ENCODE measurements at regions not wholly inside any gene's neighbourhood (a gene's known extent, or its start where the extent isn't known, plus 50 kb on each side); places are given as distances from the start of the nearest gene placed in this dataset.
"Not testable (repeated sequence)": the region's sequence is repeated elsewhere in the genome, so short reads cannot be mapped to it uniquely, and the experiment has no call there.

- not testable (repeated sequence) for DNase-seq (ENCODE audit: low read depth); H3K36me3 ChIP-seq (ENCODE audit: control insufficient read depth, insufficient read depth, low read length); H3K27me3 ChIP-seq (ENCODE audit: control insufficient read depth, insufficient read depth, low read length); H3K4me3 ChIP-seq (ENCODE audit: low read depth, low read length); FAIRE-seq
These were observed 61.7 kb downstream of the DMRTA1 start for GRCh38 chr9:22508354-22508753.

- DNase-seq (ENCODE audit: low read depth) (no peak), FAIRE-seq (no peak)
- TF ChIP-seq CTCF (IDR thresholded peaks at IDR 0.05; ENCODE audit: insufficient read depth, low read length, severe bottlenecking): no peak
- Histone ChIP-seq H3K36me3 (ENCODE audit: control insufficient read depth, insufficient read depth, low read length) (no peaks in the 10 kb centered on the region), H3K4me3 (ENCODE audit: low read depth, low read length) (no peak overlapping the region), H3K27me3 (ENCODE audit: control insufficient read depth, insufficient read depth, low read length) (no peaks in the 10 kb centered on the region)
These were observed 62.2 kb downstream of the DMRTA1 start for GRCh38 chr9:22508790-22509189.

GRCh38 chr9:22512495-22512894, 65.9 kb downstream of the DMRTA1 start:
- no peaks in the 10 kb centered on the region for H3K36me3 ChIP-seq (ENCODE audit: control insufficient read depth, insufficient read depth, low read length)
- no peak overlapping the region for H3K4me3 ChIP-seq (ENCODE audit: low read depth, low read length)
- DNase-seq (ENCODE audit: low read depth) (no peak), FAIRE-seq (no peak)
- no peak for TF ChIP-seq CTCF (IDR thresholded peaks at IDR 0.05; ENCODE audit: insufficient read depth, low read length, severe bottlenecking)
- no peaks in the 10 kb centered on the region for H3K27me3 ChIP-seq (ENCODE audit: control insufficient read depth, insufficient read depth, low read length)

- FAIRE-seq (peak; percentile 18), DNase-seq (ENCODE audit: low read depth) (peak; percentile 70)
- H3K4me3 ChIP-seq (ENCODE audit: low read depth, low read length): no peak overlapping the region
- TF ChIP-seq CTCF (IDR thresholded peaks at IDR 0.05; ENCODE audit: insufficient read depth, low read length, severe bottlenecking): no peak
- H3K27me3 ChIP-seq (ENCODE audit: control insufficient read depth, insufficient read depth, low read length): no peaks in the 10 kb centered on the region
- no peaks in the 10 kb centered on the region for H3K36me3 ChIP-seq (ENCODE audit: control insufficient read depth, insufficient read depth, low read length)
These were observed 68.2 kb downstream of the DMRTA1 start for GRCh38 chr9:22514871-22515270.

- H3K36me3 ChIP-seq (ENCODE audit: control insufficient read depth, insufficient read depth, low read length): no peaks in the 10 kb centered on the region
- DNase-seq (ENCODE audit: low read depth) (no peak), FAIRE-seq (no peak)
- H3K27me3 ChIP-seq (ENCODE audit: control insufficient read depth, insufficient read depth, low read length): no peaks in the 10 kb centered on the region
- TF ChIP-seq CTCF (IDR thresholded peaks at IDR 0.05; ENCODE audit: insufficient read depth, low read length, severe bottlenecking): no peak
- H3K4me3 ChIP-seq (ENCODE audit: low read depth, low read length): no peak overlapping the region
These were observed 75.6 kb downstream of the DMRTA1 start for GRCh38 chr9:22522206-22522740.

GRCh38 chr9:22528485-22528884, 81.9 kb downstream of the DMRTA1 start:
- no peaks in the 10 kb centered on the region for H3K27me3 ChIP-seq (ENCODE audit: control insufficient read depth, insufficient read depth, low read length)
- H3K36me3 ChIP-seq (ENCODE audit: control insufficient read depth, insufficient read depth, low read length): no peaks in the 10 kb centered on the region
- no peak for TF ChIP-seq CTCF (IDR thresholded peaks at IDR 0.05; ENCODE audit: insufficient read depth, low read length, severe bottlenecking)
- DNase-seq (ENCODE audit: low read depth) (no peak), FAIRE-seq (no peak)
- H3K4me3 ChIP-seq (ENCODE audit: low read depth, low read length): no peak overlapping the region
